ENCODE measurements at regions not wholly inside any gene's neighbourhood (a gene's known extent, or its start where the extent isn't known, plus 50 kb on each side); places are given as distances from the start of the nearest gene placed in this dataset.

- intact Hi-C loops (cut with DNase I), result no loop called here
- no peak for DNase-seq (ENCODE audit: missing footprints)
- no peak for ATAC-seq
Observed at GRCh38 chrX:16433021-16433420, 216.9 kb upstream of the S100G start.

GRCh38 chrX:16435399-16435986, 214.5 kb upstream of the S100G start:
- intact Hi-C loops (cut with DNase I), result no loop called here
- ATAC-seq (no peak), DNase-seq (ENCODE audit: missing footprints) (no peak)

- intact Hi-C loops (cut with DNase I), result loop anchor here (2.0 kb wide), 1 partner anchor 228 kb away; no protein-coding TSS in a partner anchor
- DNase-seq (ENCODE audit: missing footprints), result no peak
- ATAC-seq, result peak; percentile 74
Observed at GRCh38 chrX:16436348-16437188, 213.4 kb upstream of the S100G start.

GRCh38 chrX:16440446-16440845, 209.5 kb upstream of the S100G start:
- intact Hi-C loops (cut with DNase I), result no loop called here
- ATAC-seq, result no peak
- DNase-seq (ENCODE audit: missing footprints), result no peak

DNA sequence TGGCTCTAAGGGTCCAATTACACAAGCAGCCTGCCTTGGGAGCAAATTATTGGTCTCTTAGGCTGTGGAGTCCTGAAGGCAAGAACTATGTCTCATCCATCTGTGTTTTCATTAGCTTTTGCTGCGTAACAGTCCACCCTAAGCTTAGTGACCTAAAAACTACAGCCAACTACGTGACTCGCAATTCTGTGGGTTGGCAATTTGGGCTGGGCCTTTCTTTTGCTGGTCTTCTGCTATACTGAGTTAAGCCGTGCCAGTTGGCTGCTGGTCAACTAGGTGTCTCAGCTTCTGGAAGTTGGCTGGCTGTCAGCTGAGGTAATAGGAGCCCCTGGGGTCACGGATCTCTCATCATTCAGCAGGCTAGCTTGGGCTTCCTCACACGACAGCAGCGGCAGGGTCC, 205.6 kb upstream of the S100G start:
- no peak for DNase-seq (ENCODE audit: missing footprints)
- no peak for ATAC-seq
- intact Hi-C loops (cut with DNase I), result no loop called here

GRCh38 chrX:16445166-16445752, 204.7 kb upstream of the S100G start:
- intact Hi-C loops (cut with DNase I), result no loop called here
- no peak for ATAC-seq
- no peak for DNase-seq (ENCODE audit: missing footprints)

DNA sequence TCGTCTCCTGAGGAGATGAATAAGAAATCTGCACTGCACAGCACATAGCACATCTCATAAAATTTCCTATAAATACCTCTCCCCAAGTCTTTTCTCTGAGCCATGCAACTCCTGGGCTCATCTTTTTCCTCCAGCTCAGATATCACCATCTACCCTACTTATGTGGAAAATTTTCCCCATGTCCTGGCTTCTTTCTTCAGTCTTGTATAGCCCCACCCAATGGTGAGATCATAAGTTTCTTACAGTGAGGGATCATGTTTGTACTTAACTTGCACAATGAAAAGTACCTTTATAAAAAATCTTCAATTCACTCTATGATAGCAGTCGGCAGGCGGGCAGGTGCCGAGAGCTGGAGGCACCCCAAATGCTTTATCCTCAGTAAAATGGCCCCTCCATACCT, 198.6 kb upstream of the S100G start:
- no peak for ATAC-seq
- intact Hi-C loops (cut with DNase I), result no loop called here
- DNase-seq (ENCODE audit: missing footprints), result no peak

DNA sequence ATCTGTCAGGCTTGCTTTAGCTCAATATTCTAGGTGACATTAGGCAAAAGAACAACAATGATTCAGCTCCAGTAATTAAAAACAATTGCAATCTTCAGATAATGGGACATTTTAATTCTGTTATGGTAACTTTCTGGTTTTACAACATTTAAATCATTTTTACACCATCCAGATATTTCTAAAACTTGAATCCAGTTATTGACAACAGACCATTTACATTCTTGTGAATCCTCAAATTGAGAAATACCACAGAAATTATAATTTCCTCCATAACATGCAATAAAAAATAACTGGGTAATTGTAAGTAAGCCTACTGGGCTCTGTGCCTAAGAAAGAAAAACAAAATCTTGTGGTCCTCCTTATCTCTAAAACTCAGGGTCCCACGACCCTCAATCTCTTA, 195.0 kb upstream of the S100G start:
- DNase-seq (ENCODE audit: missing footprints), result no peak
- no peak for ATAC-seq
- intact Hi-C loops (cut with DNase I), result no loop called here

GRCh38 chrX:16457239-16457638, 192.7 kb upstream of the S100G start:
- DNase-seq (ENCODE audit: missing footprints) (no peak), ATAC-seq (no peak)
- intact Hi-C loops (cut with DNase I), result no loop called here

- intact Hi-C loops (cut with DNase I), result no loop called here
- ATAC-seq (no peak), DNase-seq (ENCODE audit: missing footprints) (no peak)
Observed at GRCh38 chrX:16458208-16458607, 191.8 kb upstream of the S100G start.

- DNase-seq (ENCODE audit: missing footprints), result no peak
- ATAC-seq, result no peak
- intact Hi-C loops (cut with DNase I), result no loop called here
Observed at GRCh38 chrX:16459008-16459407, 190.9 kb upstream of the S100G start.

DNA sequence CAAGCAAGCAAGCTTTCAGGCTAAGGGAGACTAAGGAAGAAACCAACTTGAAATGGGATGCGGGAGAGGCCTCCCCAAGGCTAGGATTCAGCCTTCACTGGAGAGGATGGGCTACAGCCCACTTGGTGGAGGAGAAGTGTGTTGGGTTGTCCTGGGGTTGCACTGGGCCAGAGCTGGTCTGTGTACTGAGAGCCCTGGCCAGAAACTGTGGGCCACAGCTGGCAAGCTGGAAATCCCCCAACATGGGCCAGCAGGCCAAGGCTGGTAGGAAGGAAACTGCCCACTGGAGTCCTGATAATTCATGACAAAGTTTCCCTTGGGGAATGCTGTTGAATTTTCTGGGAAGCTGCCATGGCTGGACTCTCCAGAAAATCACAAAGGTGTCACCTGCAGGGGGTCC, 188.0 kb upstream of the S100G start:
- intact Hi-C loops (cut with DNase I), result no loop called here
- ATAC-seq (no peak), DNase-seq (ENCODE audit: missing footprints) (no peak)

GRCh38 chrX:16462912-16463311, 187.0 kb upstream of the S100G start:
- intact Hi-C loops (cut with DNase I), result no loop called here
- DNase-seq (ENCODE audit: missing footprints) (no peak), ATAC-seq (no peak)

- DNase-seq (ENCODE audit: missing footprints), result no peak
- intact Hi-C loops (cut with DNase I), result no loop called here
- no peak for ATAC-seq
Observed at GRCh38 chrX:16464369-16464768, 185.6 kb upstream of the S100G start.

DNA sequence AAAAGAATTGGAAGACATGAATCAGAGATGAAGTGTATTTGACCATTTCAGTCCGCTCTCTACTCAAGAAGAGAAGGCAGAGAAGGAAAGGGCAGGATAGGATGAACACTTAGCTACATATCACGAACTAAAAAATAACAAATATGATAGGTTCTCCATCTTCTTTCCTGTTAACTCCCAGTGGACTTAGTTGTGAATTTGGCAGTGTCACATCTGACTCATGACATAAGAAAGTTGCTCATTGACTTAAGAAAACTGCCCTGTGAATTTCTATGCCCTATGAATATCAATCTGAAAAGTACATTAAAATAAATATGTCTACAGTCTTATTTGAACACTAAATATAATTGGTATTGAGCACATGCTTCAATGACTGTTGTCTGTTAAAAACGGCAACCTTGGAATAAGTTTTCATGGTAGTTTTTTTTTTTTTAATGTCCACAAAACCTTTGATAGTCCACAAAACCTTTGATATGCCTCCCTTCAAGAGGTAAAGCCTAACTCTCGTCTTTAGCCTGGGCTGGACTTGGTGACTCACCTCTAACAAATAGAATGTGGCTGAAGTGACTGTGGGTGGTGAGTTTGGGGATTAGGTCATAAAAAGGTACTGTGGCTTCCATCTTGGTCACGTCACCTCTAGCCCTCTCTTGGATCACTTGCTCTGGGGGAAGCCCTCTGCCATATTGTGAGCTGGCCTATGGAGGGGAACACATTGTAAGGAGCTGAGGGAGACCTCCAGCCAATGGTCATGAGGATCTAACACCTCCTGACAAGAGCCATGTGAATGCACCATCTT, 184.7 kb upstream of the S100G start:
- no peak for ATAC-seq
- intact Hi-C loops (cut with DNase I), result no loop called here
- DNase-seq (ENCODE audit: missing footprints), result no peak

GRCh38 chrX:16466640-16467432, 183.1 kb upstream of the S100G start:
- DNase-seq (ENCODE audit: missing footprints) (no peak), ATAC-seq (no peak)
- intact Hi-C loops (cut with DNase I), result no loop called here

DNA sequence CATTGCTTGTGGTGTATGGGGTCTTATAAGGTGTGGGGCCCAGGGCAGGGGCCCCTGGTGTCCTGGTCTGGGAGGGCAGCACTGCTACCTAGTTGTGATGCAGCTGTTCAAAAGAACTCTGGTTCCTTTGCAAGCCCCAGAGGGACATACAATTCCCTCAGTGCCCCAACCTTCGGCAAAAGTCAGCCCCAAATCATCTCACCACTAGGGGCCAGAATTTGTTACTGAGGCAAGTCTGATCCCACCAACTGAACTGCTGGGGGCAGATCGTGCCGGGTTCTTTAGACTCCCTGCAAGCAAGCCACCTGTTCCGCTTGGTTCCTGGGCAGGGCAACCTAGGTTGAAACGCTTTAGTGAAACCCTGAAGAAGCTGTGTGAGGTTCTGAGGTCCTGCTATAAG, 180.1 kb upstream of the S100G start:
- intact Hi-C loops (cut with DNase I), result no loop called here
- ATAC-seq, result no peak

GRCh38 chrX:16472345-16472744, 177.6 kb upstream of the S100G start:
- DNase-seq (ENCODE audit: missing footprints) (no peak), ATAC-seq (no peak)
- intact Hi-C loops (cut with DNase I), result no loop called here

More for the DNA sequence above, 180.1 kb upstream of the S100G start:
- no peak for DNase-seq (ENCODE audit: missing footprints)

DNA sequence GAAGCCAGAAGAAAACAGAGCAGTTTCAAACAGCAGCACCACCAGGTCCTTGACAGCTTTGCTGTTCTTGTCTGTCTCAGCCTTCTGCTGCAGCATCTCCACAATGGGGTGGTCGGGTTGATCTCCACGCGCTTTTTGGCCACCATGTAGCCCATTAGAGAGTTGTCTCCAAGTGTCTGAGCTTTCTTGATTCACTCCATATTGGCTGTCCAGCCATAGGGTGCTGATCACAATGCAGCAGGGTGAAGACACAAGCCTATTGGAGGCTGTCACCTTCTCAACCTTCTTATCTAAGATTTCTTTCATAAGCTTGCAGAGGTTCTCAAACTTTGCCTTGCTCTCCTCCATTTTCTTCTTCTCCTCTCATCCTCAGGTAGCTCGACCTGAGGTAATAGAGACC, 175.4 kb upstream of the S100G start:
- intact Hi-C loops (cut with DNase I), result no loop called here
- DNase-seq (ENCODE audit: missing footprints) (no peak), ATAC-seq (no peak)
